Stimulated activated CD4-positive, alpha-beta T cell treated with anti-CD3 and anti-CD28 coated beads, Interleukin-4, amount 100 ng/mL, for 1 hour (primary cell): ENCODE measurements at regions not wholly inside any gene's neighbourhood (a gene's known extent, or its start where the extent isn't known, plus 50 kb on each side); places are given as distances from the start of the nearest gene placed in this dataset.
"Not testable (repeated sequence)": the region's sequence is repeated elsewhere in the genome, so short reads cannot be mapped to it uniquely, and the experiment has no call there.

ENCODE experiments used
- DNase-seq: peaks from one replicate; pipeline ENCODE4 v3.0.0-alpha.2; 2020

DNA sequence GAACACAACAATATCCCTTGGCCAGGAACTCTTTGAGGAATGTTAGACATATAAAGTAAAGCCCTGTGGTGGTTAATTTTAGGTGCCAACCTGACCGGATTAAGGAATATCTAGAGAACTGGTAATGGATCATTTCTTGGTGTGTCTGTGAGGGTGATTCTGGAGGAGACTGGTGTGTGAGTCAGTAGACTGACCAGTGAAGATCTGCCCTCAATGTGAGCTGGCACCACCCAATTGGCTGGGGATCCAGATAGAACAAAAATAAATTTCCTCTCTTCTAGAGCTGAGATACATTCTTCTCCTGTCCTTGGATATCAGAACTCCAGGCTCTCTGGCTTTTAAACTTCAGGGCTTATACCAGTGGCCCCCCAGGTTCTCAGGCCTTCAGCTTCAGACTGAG lies 56.2 kb upstream of the TNPO1 start:
- no peak for DNase-seq

DNA sequence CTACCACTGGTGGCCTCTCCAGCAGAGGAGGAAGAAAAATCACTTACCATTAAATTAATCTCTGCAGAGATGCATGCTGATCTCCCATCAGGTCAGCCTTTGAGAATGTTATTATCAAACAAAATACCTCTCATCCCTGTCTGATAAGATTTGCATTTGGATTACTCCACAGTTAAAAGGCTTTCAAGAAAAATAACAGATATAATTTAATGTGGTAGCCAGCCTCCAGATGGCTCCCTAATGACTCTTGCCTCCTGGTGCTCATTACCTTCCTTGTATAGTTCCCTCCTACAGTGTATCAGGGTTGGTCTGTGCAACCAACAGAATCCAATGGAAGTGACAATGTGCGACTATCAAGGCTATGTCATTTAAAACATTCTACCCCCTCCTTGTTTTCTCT lies 63.6 kb upstream of the TNPO1 start:
- no peak for DNase-seq

DNA sequence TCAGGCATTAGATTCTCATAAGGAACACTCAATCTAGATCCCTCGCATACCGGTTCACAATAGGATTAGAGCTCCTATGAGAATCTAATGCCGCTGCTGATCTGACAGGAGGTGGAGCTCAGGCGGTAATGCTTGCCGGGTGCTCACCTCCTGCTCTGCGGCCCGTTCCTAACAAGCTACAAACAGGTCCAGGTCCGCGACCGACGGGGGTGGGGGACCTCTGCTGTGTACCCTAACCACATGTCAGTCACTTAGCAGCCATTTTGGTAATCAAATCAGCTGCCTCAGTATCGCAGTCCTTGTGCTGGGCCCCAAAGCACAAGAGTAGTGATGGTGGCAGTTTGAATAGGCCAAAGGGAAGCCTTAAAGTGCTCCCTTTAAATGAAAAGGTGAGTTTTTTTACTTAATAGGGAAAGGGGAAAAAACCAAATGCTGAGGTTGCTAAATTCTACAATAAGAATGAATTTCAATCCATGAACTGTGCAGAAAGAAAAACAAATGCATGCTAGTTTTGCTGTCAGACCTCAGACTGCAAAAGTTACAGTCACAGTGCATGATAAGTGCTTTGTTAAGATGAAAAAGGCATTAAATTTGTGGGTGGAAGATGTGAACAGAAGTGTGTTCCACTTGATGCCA lies 67.0 kb upstream of the TNPO1 start:
- DNase-seq, result no peak

DNA sequence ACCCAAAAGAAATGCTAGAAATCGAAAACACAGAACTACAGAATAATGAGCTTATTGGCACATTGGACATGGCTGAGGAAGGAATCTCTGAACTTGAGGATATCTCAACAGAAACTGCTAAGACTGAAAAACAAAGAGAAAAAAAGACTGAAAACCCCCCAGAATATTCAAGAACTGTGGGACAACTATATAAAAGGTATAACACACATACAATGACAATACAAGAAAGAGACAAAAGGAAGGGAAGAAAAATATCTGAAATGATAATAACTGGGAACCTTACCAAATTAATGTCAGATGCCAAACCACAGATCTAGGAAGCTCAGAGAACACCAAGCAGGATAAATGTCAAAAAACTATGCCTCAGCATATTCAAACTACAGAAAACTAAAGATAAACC lies 68.6 kb upstream of the TNPO1 start:
- DNase-seq, result no peak

DNA sequence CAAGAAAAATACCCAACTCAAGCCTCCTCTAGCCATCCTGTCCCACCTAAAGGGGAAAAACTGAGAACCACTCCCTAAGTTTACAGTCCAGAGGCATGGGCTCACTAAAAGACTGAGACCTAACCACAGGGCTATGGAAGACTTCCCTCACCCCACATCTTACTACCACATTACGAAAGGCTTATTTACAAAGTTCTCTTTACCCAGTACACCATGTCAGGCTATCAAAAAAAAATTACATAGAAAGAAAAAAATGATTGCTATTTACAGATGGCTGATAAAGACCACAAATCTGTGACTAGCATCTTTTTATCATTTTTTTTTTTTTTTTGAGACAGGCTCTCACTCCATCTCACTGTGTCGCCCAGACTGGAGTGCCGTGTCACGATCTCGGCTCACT lies 69.7 kb upstream of the TNPO1 start:
- no peak for DNase-seq

DNA sequence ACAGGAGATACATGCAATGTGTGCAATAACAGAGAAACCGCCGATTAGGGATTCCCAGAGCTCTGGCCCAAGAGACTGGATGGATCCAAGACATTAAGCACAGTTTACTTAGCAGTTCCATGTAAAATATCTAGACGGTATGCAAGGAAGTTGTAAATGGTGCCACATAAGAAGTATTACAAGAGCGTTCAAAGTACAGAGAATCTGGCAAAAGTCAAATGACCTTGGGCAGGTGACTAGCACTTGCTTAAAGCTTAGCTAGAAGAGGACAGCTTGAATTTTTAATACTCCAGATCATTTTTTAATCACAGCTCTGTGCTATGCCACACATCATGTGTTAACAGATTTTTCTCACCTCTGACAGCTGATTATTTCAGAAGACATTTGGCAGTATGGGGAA lies 72.3 kb upstream of the TNPO1 start:
- no peak for DNase-seq

DNA sequence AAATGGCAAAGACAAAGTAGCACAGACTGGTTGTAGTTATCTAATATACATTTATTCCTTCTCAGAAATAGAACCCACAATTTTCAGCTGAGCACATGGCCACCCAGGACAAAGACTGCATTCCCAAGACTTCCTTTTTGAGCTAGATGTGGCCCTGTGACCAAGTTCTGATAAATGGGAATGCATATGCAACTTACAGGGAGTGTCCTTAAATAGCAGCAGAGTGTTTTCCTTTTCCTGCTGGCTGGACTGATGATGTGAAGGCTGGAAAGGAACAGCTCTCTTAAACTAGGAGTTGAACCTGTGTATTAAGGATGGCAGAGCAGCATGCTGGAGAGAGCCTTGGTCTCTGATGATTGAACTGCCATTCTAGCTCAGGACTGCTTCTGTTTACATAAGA lies 74.7 kb upstream of the TNPO1 start:
- no peak for DNase-seq

DNA sequence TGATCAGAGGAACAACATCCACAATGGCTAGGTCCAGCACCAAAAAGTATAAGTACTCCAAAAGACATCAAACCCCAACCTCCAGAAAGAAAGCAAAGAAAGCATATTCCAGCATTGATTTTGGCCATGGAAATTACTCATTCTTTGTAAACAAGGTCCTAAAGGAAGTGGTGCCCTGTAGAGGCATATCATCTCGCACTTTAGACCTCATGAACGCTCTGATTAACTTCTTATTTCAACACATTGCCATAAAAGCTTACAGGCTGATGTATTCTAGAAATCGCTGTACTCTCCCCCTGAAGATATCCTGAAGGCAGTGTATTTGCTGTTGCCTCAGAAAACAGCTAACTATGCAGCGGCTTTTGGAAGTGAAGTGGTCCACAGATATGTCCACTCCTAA lies 82.7 kb upstream of the TNPO1 start:
- no peak for DNase-seq

DNA sequence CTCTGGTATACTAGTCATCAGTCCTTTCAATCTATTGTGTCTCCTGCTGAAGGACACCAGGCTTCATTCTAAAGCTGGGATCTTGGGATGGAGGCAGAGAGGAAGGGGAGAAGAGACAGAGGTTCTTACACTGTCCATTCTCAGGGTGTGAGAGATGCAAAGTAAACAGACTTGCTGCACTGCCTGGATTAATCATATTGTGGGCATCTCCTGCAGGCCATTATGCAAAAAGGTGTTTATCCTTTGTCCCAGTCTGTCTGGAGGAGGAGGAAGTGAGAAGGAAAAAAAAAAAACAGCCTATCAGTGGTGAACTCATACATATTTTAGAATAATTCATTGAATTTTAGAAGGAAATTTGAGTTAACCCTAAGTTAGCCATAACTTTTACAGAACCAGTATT lies 92.9 kb upstream of the TNPO1 start:
- DNase-seq, result no peak

DNA sequence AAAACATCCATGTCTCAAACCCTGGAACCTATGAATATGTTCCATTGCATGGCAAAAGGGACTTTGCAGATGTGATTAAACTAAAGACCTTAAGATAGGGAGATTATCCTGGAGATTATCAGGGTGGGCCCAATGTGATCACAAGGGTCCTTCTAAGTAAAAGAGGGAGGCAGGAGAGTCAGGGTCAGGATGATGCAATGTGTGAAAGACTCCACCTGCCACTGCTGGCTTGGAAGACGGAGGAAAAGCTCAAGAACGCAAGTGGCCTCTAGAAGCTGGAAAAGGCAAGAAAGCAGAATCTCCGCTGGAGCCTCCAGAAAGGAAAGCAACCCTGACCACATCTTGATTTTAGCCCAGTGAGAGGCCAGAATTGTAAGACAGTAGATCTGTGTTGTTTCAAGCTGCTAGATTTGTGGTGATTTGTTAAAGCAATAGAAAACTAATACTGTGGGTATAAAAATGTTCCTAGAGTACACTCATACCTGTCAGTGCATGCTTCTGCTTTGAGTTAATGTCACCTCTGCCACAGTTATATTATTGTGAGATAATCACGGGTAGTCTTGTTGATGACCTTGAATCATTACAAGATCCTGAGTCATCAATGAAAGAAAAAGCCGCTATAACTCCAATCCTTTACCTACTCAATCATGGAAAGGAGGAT lies 93.5 kb upstream of the TNPO1 start:
- no peak for DNase-seq

DNA sequence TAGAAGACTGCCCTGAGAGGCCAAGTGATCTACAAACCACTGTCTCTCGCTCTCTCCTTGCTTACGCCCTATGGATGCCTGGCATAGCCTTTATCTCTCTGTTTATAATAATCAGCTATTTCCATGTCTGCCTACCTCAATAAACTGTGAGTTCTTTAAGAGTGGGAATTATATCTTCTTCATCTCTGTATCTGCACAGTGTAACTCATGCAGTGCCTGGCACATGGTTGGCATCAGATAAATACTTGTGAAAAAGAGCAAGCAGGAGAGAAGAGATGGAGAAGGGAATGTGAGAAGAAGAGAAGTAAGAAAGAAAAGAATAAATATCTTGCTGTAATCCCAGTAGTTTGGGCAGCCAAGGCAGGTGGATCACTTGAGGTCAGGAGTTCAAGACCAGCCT lies 94.6 kb upstream of the TNPO1 start:
- DNase-seq, result no peak

DNA sequence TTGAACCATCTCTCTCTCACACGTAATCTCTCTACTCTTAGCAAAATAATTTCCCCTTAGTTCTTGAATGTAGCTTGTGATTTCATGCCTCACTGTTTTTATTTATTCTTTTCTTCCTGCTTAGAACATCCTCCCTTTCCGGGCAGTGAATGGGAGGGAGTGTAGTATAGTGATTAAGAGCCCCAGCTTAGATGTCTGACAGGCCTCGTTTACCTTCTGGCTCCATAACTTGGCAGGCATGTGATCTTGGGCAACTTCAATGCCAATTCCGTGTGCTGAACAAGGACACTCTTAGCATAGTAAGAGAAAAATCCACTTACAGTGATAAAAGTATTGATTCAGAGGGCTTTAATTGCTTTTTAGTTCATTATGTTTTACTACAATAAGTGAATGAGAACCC lies 96.3 kb upstream of the TNPO1 start:
- DNase-seq, result no peak

DNA sequence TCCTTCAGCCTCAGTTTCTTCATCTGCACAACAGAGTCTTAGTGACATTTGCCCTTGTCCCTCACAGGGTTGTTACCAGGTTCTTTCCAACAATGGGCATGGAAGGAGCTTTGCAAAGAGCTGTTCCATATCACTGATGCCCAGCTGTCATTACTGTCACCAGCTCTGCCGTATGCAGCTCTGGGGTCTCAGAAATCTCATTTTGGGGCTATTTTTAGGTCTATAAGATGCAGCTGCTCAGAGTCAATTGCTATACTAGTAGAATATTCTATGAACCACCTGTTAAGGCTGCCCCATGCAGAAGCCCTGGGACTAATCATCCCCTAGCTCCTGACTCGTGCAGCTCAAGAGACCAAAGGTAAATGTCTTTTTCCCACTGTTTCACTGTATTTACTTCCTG lies 105.1 kb upstream of the TNPO1 start:
- DNase-seq, result no peak

DNA sequence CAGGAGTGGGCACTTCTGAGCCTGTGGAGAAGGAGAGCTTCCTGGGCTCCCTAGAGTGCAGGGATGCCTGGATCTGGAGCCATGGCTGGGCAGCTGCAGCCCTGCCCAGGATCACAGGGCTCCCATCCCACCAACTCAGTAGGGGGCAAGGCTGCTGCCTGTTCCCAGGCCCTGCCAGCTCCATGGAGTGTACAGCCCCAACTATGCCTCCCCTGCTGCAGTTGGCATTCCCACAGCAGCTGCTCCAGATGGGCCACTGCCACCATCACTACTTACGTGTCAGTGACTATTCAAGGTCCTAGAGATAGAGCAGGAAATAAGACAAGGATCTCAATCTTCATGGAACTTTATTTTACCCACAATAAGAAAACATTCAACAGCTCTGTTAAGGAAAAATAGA lies 107.1 kb upstream of the TNPO1 start:
- DNase-seq, result no peak

DNA sequence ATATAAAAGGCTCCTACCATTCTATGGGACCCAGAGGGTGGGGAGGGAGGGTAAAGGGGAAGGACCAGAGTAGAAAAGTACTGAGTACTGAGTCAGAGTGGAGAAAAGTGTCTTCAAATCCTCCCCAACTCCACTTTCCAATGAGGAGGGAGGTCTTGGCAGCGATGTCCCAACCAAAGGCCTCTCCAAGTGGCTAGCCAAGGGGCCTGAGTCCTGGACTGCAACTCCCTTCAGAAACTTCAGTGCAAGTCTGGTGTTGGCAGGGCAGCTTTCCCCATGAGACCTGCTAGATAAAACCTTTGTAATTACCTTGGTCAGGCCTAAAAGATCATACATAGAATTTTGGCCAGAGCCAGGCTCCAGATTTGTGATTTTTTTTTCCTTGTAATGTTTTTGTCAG lies 111.3 kb upstream of the TNPO1 start:
- DNase-seq, result no peak

DNA sequence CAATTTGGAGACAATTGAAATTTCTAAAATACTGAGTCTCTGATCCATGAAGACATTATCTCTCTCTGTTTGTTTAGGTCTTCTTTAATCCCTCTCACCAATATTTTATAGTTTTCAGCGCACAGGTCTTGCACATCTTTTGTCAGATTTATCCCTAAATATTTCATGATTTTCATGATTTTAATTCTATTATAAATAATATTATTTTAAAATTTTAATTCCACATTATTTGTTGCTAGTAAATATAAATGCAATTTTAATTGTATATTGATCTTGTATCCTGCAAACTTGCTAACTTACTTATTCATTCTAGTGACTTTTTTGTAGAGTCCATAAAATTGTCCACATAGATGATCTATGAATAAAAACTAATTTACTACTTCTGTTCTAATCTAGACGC lies 112.6 kb upstream of the TNPO1 start:
- no peak for DNase-seq

DNA sequence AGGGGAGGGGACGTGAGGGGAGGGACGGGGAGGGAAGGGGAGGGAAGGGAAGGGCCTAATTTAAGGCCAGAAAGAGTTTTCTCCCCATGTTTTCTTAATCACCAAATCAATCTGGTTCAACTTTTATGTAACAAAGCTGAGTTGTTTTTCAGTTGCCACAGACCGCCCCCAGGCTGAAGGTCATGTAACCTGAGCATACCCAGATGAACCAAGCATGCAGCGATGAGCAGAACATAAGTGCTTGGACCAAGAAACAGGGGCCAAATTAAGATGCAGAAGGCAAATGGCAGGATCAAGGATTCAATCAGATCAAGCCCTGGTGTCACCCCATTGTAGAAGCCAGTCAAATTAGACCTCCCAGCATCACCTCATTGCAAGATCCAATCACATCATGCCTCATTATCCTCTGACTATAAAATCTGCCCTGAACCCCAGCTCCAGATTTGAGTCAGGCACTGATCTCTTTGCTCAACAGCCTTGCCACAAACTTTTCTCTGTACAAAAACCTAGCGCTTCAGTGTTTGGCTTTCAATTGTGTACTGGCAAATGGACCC lies 113.5 kb upstream of the TNPO1 start:
- DNase-seq, result no peak

DNA sequence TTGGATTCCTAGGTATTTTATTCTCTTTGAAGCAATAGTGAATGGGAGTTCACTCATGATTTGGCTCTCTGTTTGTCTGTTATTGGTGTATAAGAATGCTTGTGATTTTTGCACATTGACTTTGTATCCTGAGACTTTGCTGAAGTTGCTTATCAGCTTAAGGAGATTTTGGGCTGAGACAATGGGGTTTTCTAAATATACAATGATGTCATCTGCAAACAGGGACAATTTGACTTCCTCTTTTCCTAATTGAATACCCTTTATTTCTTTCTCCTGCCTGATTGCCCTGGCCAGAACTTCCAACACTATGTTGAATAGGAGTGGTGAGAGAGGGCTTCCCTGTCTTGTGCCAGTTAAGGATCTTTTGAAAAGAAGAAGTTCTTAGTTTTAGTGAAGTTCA lies 114.4 kb upstream of the TNPO1 start:
- DNase-seq, result not testable (repeated sequence)

DNA sequence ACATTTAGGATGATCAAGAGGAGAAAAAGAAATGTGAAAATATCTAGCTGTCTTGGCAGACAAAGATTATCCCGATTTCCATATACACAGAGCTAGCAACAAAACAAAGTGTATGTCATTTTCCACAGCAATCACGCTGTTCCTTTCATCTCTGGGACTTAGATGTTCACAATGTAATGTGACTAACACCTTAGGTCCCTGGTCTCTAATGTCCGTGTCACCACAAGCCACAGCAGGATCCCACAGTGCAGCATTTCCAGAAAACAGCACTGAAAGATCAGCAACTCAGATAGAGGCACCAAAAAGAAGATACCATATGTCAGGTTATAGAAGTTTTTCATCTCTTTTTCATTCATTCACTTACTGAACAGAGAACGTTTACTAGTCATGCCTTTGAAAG lies 118.0 kb upstream of the TNPO1 start:
- DNase-seq, result no peak

DNA sequence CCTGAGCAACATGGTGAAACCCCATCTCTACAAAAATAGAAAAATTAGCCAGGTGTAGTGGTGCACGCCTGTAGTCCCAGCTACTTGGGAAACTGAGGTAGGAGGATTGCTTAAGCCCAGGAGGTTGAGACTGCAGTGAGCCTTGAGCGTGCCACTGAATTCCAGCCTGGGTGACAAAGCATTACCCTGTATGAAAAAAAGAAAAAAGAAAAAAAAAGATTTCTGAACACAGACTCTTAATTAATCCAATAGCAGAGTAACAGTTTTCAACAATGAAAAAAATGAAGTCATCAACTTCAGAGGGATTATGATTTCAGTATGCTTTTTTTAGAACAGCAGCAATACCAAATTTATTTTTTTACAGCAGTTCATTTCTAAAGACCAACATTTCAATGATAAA lies 118.8 kb upstream of the TNPO1 start:
- DNase-seq, result no peak

DNA sequence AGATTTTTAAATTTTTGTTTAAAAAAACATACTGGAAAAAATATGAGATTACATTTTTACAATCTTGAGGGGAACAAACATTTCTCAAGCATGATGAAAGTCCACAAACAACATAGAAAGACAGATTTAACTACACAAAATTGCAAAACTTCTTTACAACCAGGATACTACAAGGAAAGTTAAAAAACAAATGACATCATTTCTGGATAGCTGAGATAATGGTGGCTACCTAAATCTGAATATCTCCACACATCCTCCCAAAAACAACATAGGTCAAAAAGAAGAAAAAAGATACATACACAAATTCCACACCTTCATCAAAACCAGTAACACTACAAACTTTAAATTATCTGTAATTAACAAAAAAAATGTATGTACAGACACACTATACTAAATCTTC lies 120.8 kb upstream of the TNPO1 start:
- DNase-seq, result no peak

DNA sequence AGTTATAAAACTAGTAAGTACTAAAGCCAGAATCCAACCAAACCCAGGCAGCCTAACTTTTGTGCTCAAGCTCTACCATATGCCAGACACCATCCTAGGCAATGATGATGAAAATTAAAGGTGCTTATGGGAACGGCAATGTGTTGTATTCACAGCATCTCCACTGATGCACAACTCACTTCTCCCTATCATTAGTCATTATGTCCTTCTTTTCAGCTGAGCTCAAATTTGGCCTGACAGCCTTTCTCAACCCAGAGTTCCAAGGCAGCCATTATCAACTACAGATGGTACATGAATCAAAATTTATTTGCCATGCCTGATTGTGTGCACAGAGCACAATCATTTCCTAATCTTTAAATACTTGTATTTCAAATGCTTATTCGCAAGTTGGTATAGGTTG lies 121.6 kb upstream of the TNPO1 start:
- no peak for DNase-seq

DNA sequence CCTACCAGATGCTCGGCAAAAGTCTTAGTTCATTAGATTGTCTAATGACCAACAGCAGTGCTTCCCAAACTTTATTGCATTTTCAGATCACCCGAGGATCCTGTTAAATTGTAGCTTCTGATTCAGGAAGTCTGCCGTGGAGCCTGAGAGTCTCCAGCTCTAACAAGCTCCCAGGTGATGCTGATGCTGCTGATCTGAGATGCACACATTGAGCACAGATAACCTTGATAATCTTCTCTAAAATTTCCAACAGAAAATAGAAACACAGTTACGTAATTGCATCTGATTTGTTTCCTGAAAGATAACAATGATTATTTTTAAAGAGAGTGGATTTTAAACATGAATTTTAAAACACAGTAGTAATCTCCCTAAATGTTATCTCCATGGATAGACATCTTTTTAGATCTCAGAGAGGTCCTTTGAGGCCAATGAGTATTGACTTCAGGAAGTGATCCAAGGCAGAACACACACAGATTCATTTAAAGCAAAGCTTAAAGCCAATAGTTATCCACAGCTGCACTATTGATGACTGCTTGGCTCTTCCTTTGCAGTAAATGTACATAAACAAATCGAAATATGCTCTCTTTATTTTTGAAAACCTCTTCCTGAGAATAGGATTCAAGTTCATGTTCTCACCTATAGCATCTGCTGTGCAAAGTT lies 122.8 kb upstream of the TNPO1 start:
- DNase-seq, result no peak

DNA sequence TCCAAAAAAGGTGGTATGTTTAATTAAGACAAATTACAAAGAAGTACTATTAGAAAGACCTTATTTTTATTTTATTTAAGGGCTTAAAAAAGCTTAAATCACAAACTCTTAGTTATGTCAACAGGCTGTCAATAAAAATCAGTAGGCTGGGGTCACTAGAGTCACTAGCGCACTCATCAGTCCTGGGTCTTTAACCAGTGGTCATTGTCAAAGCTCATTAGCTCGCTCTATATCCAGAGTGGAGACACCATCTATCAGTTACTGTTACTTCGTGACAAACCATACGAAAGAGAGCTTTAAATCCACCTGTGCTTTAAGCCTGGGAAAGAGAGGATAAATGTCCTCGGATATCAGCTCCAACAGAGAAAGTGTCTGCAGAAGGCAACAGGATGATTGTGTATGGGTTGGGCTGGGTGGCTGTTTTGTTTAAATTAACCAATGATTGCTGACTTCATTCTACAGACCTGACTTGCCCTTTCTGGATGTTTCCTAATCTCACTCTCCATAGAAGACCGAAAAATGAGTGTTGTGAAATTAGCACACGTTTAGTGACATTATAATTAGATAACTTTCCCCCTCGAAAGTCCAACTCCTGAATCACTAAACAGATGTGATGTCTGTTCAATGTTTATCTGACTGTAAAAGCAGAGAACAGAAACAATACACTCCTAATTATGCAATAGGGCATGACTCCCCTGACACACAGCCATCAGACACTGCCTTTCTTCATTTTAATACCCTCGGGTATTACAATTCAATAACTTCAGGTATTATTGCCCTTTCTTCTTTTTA lies 123.6 kb upstream of the TNPO1 start:
- no peak for DNase-seq
